ENCODE measurements at regions not wholly inside any gene's neighbourhood (a gene's known extent, or its start where the extent isn't known, plus 50 kb on each side); places are given as distances from the start of the nearest gene placed in this dataset.
"Not testable (repeated sequence)": the region's sequence is repeated elsewhere in the genome, so short reads cannot be mapped to it uniquely, and the experiment has no call there.

DNA sequence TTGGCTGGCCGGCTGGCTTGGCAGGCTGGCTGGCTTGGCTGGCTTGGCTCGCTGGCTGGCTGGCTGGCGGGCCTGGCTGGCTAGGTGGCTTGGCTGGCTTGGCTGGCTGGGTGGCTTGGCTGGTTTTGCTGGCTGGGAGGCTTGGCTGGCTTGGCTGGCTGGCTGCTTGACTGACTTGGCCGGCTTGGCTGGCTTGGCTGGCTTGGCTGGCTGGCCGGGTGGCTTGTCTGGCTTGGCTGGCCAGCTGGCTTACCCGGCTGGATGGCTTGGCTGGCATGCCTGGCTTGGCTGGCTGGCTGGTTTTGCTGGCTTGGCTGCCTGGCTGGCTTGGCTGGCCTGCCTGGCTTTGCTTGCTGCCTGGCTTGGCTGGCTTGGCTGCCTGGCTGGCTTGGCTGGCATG lies 2825.2 kb downstream of the RPIA start:
- TF ChIP-seq CTCF (tag by site-specific recombination; IDR thresholded peaks at IDR 0.05); ZBTB21 (tag by site-specific recombination; IDR thresholded peaks at IDR 0.05); ZNF248 (tag by site-specific recombination; IDR thresholded peaks at IDR 0.05); REPIN1 (tag by site-specific recombination; IDR thresholded peaks at IDR 0.05; ENCODE audit: low read depth); ZNF266 (tag by site-specific recombination; IDR thresholded peaks at IDR 0.05; ENCODE audit: low read depth); HOXA7 (CRISPR knock-in tag; IDR thresholded peaks at IDR 0.05; ENCODE audit: borderline replicate concordance): not testable (repeated sequence)
